ENCODE measurements at regions not wholly inside any gene's neighbourhood (a gene's known extent, or its start where the extent isn't known, plus 50 kb on each side); places are given as distances from the start of the nearest gene placed in this dataset.
"Not testable (repeated sequence)": the region's sequence is repeated elsewhere in the genome, so short reads cannot be mapped to it uniquely, and the experiment has no call there.

- Histone ChIP-seq H3K4me1 (ENCODE audit: control insufficient read depth, low read depth, low read length) (no peaks in the 10 kb centered on the region), H3K79me2 (ENCODE audit: control insufficient read depth, insufficient read depth, low read length) (no peaks in the 10 kb centered on the region), H3K18ac (ENCODE audit: low read length) (no peak overlapping the region), H3K27me3 (ENCODE audit: insufficient read depth, low read length, poor library complexity) (no peaks in the 10 kb centered on the region), H3K4me3 (ENCODE audit: low read length) (no peak overlapping the region), H2BK5ac (ENCODE audit: low read length) (no peak overlapping the region), H3K4me2 (ENCODE audit: low read length) (no peak overlapping the region), H4K8ac (ENCODE audit: low read depth, low read length) (no peak overlapping the region), H3K36me3 (ENCODE audit: control insufficient read depth, insufficient read depth, low read length) (no peaks in the 10 kb centered on the region), H2BK15ac (replicated peaks; ENCODE audit: low read depth) (no peak overlapping the region), H3K79me1 (ENCODE audit: low read length) (no peaks in the 10 kb centered on the region), H2AK5ac (ENCODE audit: low read length) (no peak overlapping the region), H3K4ac (ENCODE audit: low read depth, low read length) (no peak overlapping the region), H3K23ac (ENCODE audit: low read length) (no peak overlapping the region), H3K9ac (ENCODE audit: low read length) (no peak overlapping the region), H3K56ac (ENCODE audit: low read length) (no peak overlapping the region), H2BK120ac (ENCODE audit: low read depth, low read length) (no peak overlapping the region), H3K27ac (ENCODE audit: low read depth, low read length) (no peak overlapping the region), H4K5ac (ENCODE audit: low read length) (no peak overlapping the region)
- WGBS (ENCODE audit: extremely low coverage, insufficient coverage, low lambda C conversion rate): no CpG with 5 or more reads among the region's 7 CpGs
- no peak for DNase-seq
These were observed 419.5 kb downstream of the NUP35 start for GRCh38 chr2:183543731-183544130.

- H3K27ac ChIP-seq (ENCODE audit: low read depth, low read length); H3K4me3 ChIP-seq (ENCODE audit: low read length); H3K18ac ChIP-seq (ENCODE audit: low read length); H3K4me2 ChIP-seq (ENCODE audit: low read length); H3K27me3 ChIP-seq (ENCODE audit: insufficient read depth, low read length, poor library complexity); H3K4me1 ChIP-seq (ENCODE audit: control insufficient read depth, low read depth, low read length); H2BK120ac ChIP-seq (ENCODE audit: low read depth, low read length); H3K4ac ChIP-seq (ENCODE audit: low read depth, low read length); H3K56ac ChIP-seq (ENCODE audit: low read length); H4K8ac ChIP-seq (ENCODE audit: low read depth, low read length); H3K9ac ChIP-seq (ENCODE audit: low read length); H3K36me3 ChIP-seq (ENCODE audit: control insufficient read depth, insufficient read depth, low read length); H2AK5ac ChIP-seq (ENCODE audit: low read length); H3K79me2 ChIP-seq (ENCODE audit: control insufficient read depth, insufficient read depth, low read length); H2BK5ac ChIP-seq (ENCODE audit: low read length); H3K23ac ChIP-seq (ENCODE audit: low read length); DNase-seq; H4K5ac ChIP-seq (ENCODE audit: low read length); H3K79me1 ChIP-seq (ENCODE audit: low read length); H2BK15ac ChIP-seq (replicated peaks; ENCODE audit: low read depth): not testable (repeated sequence)
- no CpG with 5 or more reads among the region's 21 CpGs for WGBS (ENCODE audit: extremely low coverage, insufficient coverage, low lambda C conversion rate)
These were observed 422.5 kb downstream of the NUP35 start for GRCh38 chr2:183546560-183547350.

- Histone ChIP-seq H2BK120ac (ENCODE audit: low read depth, low read length) (no peak overlapping the region), H3K9ac (ENCODE audit: low read length) (no peak overlapping the region), H3K36me3 (ENCODE audit: control insufficient read depth, insufficient read depth, low read length) (no peaks in the 10 kb centered on the region), H2BK15ac (replicated peaks; ENCODE audit: low read depth) (no peak overlapping the region), H3K4me1 (ENCODE audit: control insufficient read depth, low read depth, low read length) (no peaks in the 10 kb centered on the region), H4K8ac (ENCODE audit: low read depth, low read length) (no peak overlapping the region), H2BK5ac (ENCODE audit: low read length) (no peak overlapping the region), H3K4ac (ENCODE audit: low read depth, low read length) (no peak overlapping the region), H3K79me2 (ENCODE audit: control insufficient read depth, insufficient read depth, low read length) (no peaks in the 10 kb centered on the region), H3K79me1 (ENCODE audit: low read length) (no peaks in the 10 kb centered on the region), H3K18ac (ENCODE audit: low read length) (no peak overlapping the region), H3K27ac (ENCODE audit: low read depth, low read length) (no peak overlapping the region), H3K56ac (ENCODE audit: low read length) (no peak overlapping the region), H3K4me2 (ENCODE audit: low read length) (no peak overlapping the region), H3K4me3 (ENCODE audit: low read length) (no peak overlapping the region), H3K23ac (ENCODE audit: low read length) (no peak overlapping the region), H3K27me3 (ENCODE audit: insufficient read depth, low read length, poor library complexity) (no peaks in the 10 kb centered on the region), H2AK5ac (ENCODE audit: low read length) (no peak overlapping the region), H4K5ac (ENCODE audit: low read length) (no peak overlapping the region)
- no peak for DNase-seq
- no CpG with 5 or more reads among the region's 4 CpGs for WGBS (ENCODE audit: extremely low coverage, insufficient coverage, low lambda C conversion rate)
These were observed 428.5 kb downstream of the NUP35 start for GRCh38 chr2:183552716-183553115.

GRCh38 chr2:183564726-183565125 is 440.5 kb downstream of the NUP35 start:
- no peaks in the 10 kb centered on the region for H3K79me2 ChIP-seq (ENCODE audit: control insufficient read depth, insufficient read depth, low read length)
- H3K27me3 ChIP-seq (ENCODE audit: insufficient read depth, low read length, poor library complexity): no peaks in the 10 kb centered on the region
- no peaks in the 10 kb centered on the region for H3K79me1 ChIP-seq (ENCODE audit: low read length)
- H3K4me2 ChIP-seq (ENCODE audit: low read length): no peak overlapping the region
- H2BK5ac ChIP-seq (ENCODE audit: low read length): no peak overlapping the region
- H3K18ac ChIP-seq (ENCODE audit: low read length): no peak overlapping the region
- no peak overlapping the region for H3K9ac ChIP-seq (ENCODE audit: low read length)
- no peaks in the 10 kb centered on the region for H3K36me3 ChIP-seq (ENCODE audit: control insufficient read depth, insufficient read depth, low read length)
- H2BK120ac ChIP-seq (ENCODE audit: low read depth, low read length): no peak overlapping the region
- H3K4me3 ChIP-seq (ENCODE audit: low read length): no peak overlapping the region
- no peak for DNase-seq
- no peak overlapping the region for H4K5ac ChIP-seq (ENCODE audit: low read length)
- H4K8ac ChIP-seq (ENCODE audit: low read depth, low read length): no peak overlapping the region
- no peak overlapping the region for H3K23ac ChIP-seq (ENCODE audit: low read length)
- H3K4me1 ChIP-seq (ENCODE audit: control insufficient read depth, low read depth, low read length): no peaks in the 10 kb centered on the region
- no peak overlapping the region for H3K27ac ChIP-seq (ENCODE audit: low read depth, low read length)
- H2BK15ac ChIP-seq (replicated peaks; ENCODE audit: low read depth): no peak overlapping the region
- no peak overlapping the region for H2AK5ac ChIP-seq (ENCODE audit: low read length)
- H3K4ac ChIP-seq (ENCODE audit: low read depth, low read length): no peak overlapping the region
- H3K56ac ChIP-seq (ENCODE audit: low read length): no peak overlapping the region

GRCh38 chr2:183575481-183575880 is 451.2 kb downstream of the NUP35 start:
- H3K4me1 ChIP-seq (ENCODE audit: control insufficient read depth, low read depth, low read length): no peaks in the 10 kb centered on the region
- H2BK120ac ChIP-seq (ENCODE audit: low read depth, low read length): no peak overlapping the region
- no peak overlapping the region for H2AK5ac ChIP-seq (ENCODE audit: low read length)
- H3K9ac ChIP-seq (ENCODE audit: low read length): no peak overlapping the region
- H3K4ac ChIP-seq (ENCODE audit: low read depth, low read length): no peak overlapping the region
- no peaks in the 10 kb centered on the region for H3K36me3 ChIP-seq (ENCODE audit: control insufficient read depth, insufficient read depth, low read length)
- no peak overlapping the region for H3K23ac ChIP-seq (ENCODE audit: low read length)
- no peak overlapping the region for H3K4me2 ChIP-seq (ENCODE audit: low read length)
- no peaks in the 10 kb centered on the region for H3K79me1 ChIP-seq (ENCODE audit: low read length)
- no peak for DNase-seq
- no peak overlapping the region for H2BK5ac ChIP-seq (ENCODE audit: low read length)
- no peak overlapping the region for H3K18ac ChIP-seq (ENCODE audit: low read length)
- no peak overlapping the region for H3K56ac ChIP-seq (ENCODE audit: low read length)
- WGBS (ENCODE audit: extremely low coverage, insufficient coverage, low lambda C conversion rate): no CpG with 5 or more reads among the region's 2 CpGs
- H2BK15ac ChIP-seq (replicated peaks; ENCODE audit: low read depth): no peak overlapping the region
- H4K8ac ChIP-seq (ENCODE audit: low read depth, low read length): no peak overlapping the region
- no peak overlapping the region for H3K4me3 ChIP-seq (ENCODE audit: low read length)
- H3K27ac ChIP-seq (ENCODE audit: low read depth, low read length): no peak overlapping the region
- H3K27me3 ChIP-seq (ENCODE audit: insufficient read depth, low read length, poor library complexity): no peaks in the 10 kb centered on the region
- H4K5ac ChIP-seq (ENCODE audit: low read length): no peak overlapping the region
- H3K79me2 ChIP-seq (ENCODE audit: control insufficient read depth, insufficient read depth, low read length): no peaks in the 10 kb centered on the region

GRCh38 chr2:183579686-183580085 is 455.4 kb downstream of the NUP35 start:
- H3K4me3 ChIP-seq (ENCODE audit: low read length): no peak overlapping the region
- H3K56ac ChIP-seq (ENCODE audit: low read length): no peak overlapping the region
- no peak overlapping the region for H3K9ac ChIP-seq (ENCODE audit: low read length)
- H2AK5ac ChIP-seq (ENCODE audit: low read length): no peak overlapping the region
- WGBS (ENCODE audit: extremely low coverage, insufficient coverage, low lambda C conversion rate): no CpG with 5 or more reads among the region's 5 CpGs
- H3K18ac ChIP-seq (ENCODE audit: low read length): peak overlapping the region; percentile 68
- H3K27me3 ChIP-seq (ENCODE audit: insufficient read depth, low read length, poor library complexity): no peaks in the 10 kb centered on the region
- peak overlapping the region; percentile 28 for H2BK120ac ChIP-seq (ENCODE audit: low read depth, low read length)
- H2BK15ac ChIP-seq (replicated peaks; ENCODE audit: low read depth): peak overlapping the region; percentile 74
- H3K27ac ChIP-seq (ENCODE audit: low read depth, low read length): peak overlapping the region; percentile 2
- no peaks in the 10 kb centered on the region for H3K4me1 ChIP-seq (ENCODE audit: control insufficient read depth, low read depth, low read length)
- H3K4me2 ChIP-seq (ENCODE audit: low read length): no peak overlapping the region
- DNase-seq: peak; percentile 94
- no peak overlapping the region for H3K23ac ChIP-seq (ENCODE audit: low read length)
- H4K8ac ChIP-seq (ENCODE audit: low read depth, low read length): no peak overlapping the region
- peak overlapping the region; percentile 20 for H2BK5ac ChIP-seq (ENCODE audit: low read length)
- H3K79me2 ChIP-seq (ENCODE audit: control insufficient read depth, insufficient read depth, low read length): no peaks in the 10 kb centered on the region
- no peak overlapping the region for H3K4ac ChIP-seq (ENCODE audit: low read depth, low read length)
- H3K79me1 ChIP-seq (ENCODE audit: low read length): no peaks in the 10 kb centered on the region
- H3K36me3 ChIP-seq (ENCODE audit: control insufficient read depth, insufficient read depth, low read length): no peaks in the 10 kb centered on the region
- no peak overlapping the region for H4K5ac ChIP-seq (ENCODE audit: low read length)

All from mesendoderm (in vitro differentiated cells).